T-cell (primary cell): ENCODE measurements at regions not wholly inside any gene's neighbourhood (a gene's known extent, or its start where the extent isn't known, plus 50 kb on each side); places are given as distances from the start of the nearest gene placed in this dataset.
A peak's percentile ranks its signal among the peaks of the same experiment; 100 is the strongest.

Experiments
- ATAC-seq, 4 experiments: fragments of 200-7000 bp in 3 of 4; fragments of 150-1000 bp in 1 of 4; cut with Tn5 transposase; replicated peaks in 1 of 4; 1 replicate in 3 of 4; 2 replicates in 1 of 4; pipeline ENCODE4 v1.10.0; 2021; ENCODE audit warnings: moderate library complexity in 3 of 4, mild to moderate bottlenecking in 2 of 4, moderate number of reproducible peaks in 1 of 4
- CTCF ChIA-PET, 2 donors: fragments of 300-600 bp; sonication (Branson Sonifier 250); formaldehyde crosslinking; loops; one replicate each; lab custom pipeline; 2022; ENCODE audit warnings: antibody characterized with exemption in 2 of 2; lab: Charles Lee
- POLR2A ChIA-PET, 2 donors: fragments of 300-600 bp; sonication (Branson Sonifier 250); formaldehyde crosslinking; loops; one replicate each; lab custom pipeline; 2022; ENCODE audit warnings: antibody characterized with exemption in 2 of 2; lab: Charles Lee
- DNase-seq, 35 experiments: peaks; one replicate each; pipeline versions ENCODE4 v3.0.0 to v3.0.0-alpha.2; 2013 to 2023
- H3K27ac ChIP-seq: one replicate; pipeline ENCODE4 v1.5.1; 2013; ENCODE audit warnings: low read length
- H3K27me3 ChIP-seq, 2 experiments: replicated peaks in 1 of 2; 1 replicate in 1 of 2; 2 replicates in 1 of 2; pipeline versions ENCODE4 v1.6.1 to v1.7.0; 2013; ENCODE audit warnings: low read length in 1 of 2, mixed read lengths in 1 of 2; ENCODE audit not compliant: control insufficient read depth in 2 of 2, insufficient read depth in 2 of 2; ENCODE audit errors: extremely low read depth in 1 of 2
- H3K36me3 ChIP-seq, 2 donors: 1 replicate in 1 of 2; 2 replicates in 1 of 2; pipeline versions ENCODE4 v1.6.1 to v1.7.0; 2013; ENCODE audit warnings: low read length in 1 of 2; ENCODE audit not compliant: control insufficient read depth in 2 of 2, insufficient read depth in 1 of 2; ENCODE audit errors: extremely low read depth in 1 of 2
- H3K4me1 ChIP-seq, 2 experiments: 1 replicate in 1 of 2; 2 replicates in 1 of 2; pipeline versions ENCODE4 v1.6.1 to v1.7.0; 2013; ENCODE audit warnings: low read length in 2 of 2, mixed read lengths in 1 of 2; ENCODE audit not compliant: insufficient read depth in 2 of 2, control insufficient read depth in 1 of 2; ENCODE audit errors: extremely low read depth in 1 of 2
- H3K4me3 ChIP-seq, 2 donors: 1 replicate in 1 of 2; 2 replicates in 1 of 2; pipeline versions ENCODE4 v1.5.1 to v1.7.0; 2013; ENCODE audit warnings: mild to moderate bottlenecking in 2 of 2, low read length in 1 of 2, moderate library complexity in 1 of 2; ENCODE audit not compliant: control insufficient read depth in 1 of 2; ENCODE audit errors: extremely low read depth in 1 of 2
- H3K9me3 ChIP-seq: 2 replicates; pipeline ENCODE4 v1.7.0; 2013
- H3K27ac Mint-ChIP-seq, 2 donors: one replicate each; pipeline ENCODE4 v1.8.0; 2020 to 2021; ENCODE audit warnings: mild to moderate bottlenecking in 2 of 2, mixed read lengths in 2 of 2
- H3K27me3 Mint-ChIP-seq, 2 donors: one replicate each; pipeline ENCODE4 v1.8.0; 2021 to 2022; ENCODE audit warnings: mixed read lengths in 2 of 2
- H3K36me3 Mint-ChIP-seq: one replicate; pipeline ENCODE4 v1.8.0; 2021; ENCODE audit warnings: mixed read lengths
- H3K4me1 Mint-ChIP-seq, 3 donors: one replicate each; pipeline ENCODE4 v1.8.0; 2020 to 2022; ENCODE audit warnings: mixed read lengths in 3 of 3, mild to moderate bottlenecking in 1 of 3
- H3K4me3 Mint-ChIP-seq, 3 donors: one replicate each; pipeline ENCODE4 v1.8.0; 2020 to 2022; ENCODE audit warnings: mild to moderate bottlenecking in 3 of 3, mixed read lengths in 3 of 3, moderate library complexity in 3 of 3
- H3K9me3 Mint-ChIP-seq, 3 donors: one replicate each; pipeline ENCODE4 v1.8.0; 2020 to 2022; ENCODE audit warnings: mixed read lengths in 3 of 3
- WGBS: methylation state at CpG from one replicate; pipeline ENCODE4 v1.1.5; 2013; ENCODE audit warnings: missing lambda C conversion rate; ENCODE audit not compliant: insufficient coverage; 5-methylcytosine and 5-hydroxymethylcytosine counted together

- ATAC-seq (no peak), DNase-seq (no peak)
- Histone ChIP-seq H3K4me3 (no peak overlapping the region), H3K27ac (no peak overlapping the region), H3K4me1 (peaks cover 21 to 23% of the 10 kb centered on the region in 2 experiments), H3K27me3 (peaks cover 0 to 4% of the 10 kb centered on the region in 2 experiments), H3K9me3 (no peaks in the 10 kb centered on the region), H3K36me3 (no peaks in the 10 kb centered on the region)
- H3K36me3 Mint-ChIP-seq: no peaks in the 10 kb centered on the region
- H3K4me1 Mint-ChIP-seq: peaks cover 23 to 27% (median 25%) of the 10 kb centered on the region in 3 donors
- no peak overlapping the region for H3K27ac Mint-ChIP-seq
- POLR2A ChIA-PET: interaction anchor here in 1 of 2 donors (0.6 kb wide), 1 partner anchor 21 kb away, joined by 3 read pairs; no protein-coding TSS in a partner anchor
- no CpG with 5 or more reads among the region's 1 CpG for WGBS
- no peaks in the 10 kb centered on the region for H3K9me3 Mint-ChIP-seq
- no peak overlapping the region for H3K4me3 Mint-ChIP-seq
- H3K27me3 Mint-ChIP-seq: no peaks in the 10 kb centered on the region
- CTCF ChIA-PET: no interaction called here
Observed at GRCh38 chr3:72313308-72313707, 528.4 kb upstream of the PROK2 start.

GRCh38 chr3:72312339-72312738 lies 527.4 kb upstream of the PROK2 start:
- CTCF ChIA-PET: no interaction called here
- Mint-ChIP-seq H3K9me3 (no peaks in the 10 kb centered on the region), H3K27ac (no peak overlapping the region), H3K27me3 (no peaks in the 10 kb centered on the region), H3K4me1 (peaks cover 23 to 27% (median 25%) of the 10 kb centered on the region in 3 donors), H3K36me3 (no peaks in the 10 kb centered on the region), H3K4me3 (no peak overlapping the region)
- H3K27me3 ChIP-seq: peaks cover 0 to 4% of the 10 kb centered on the region in 2 experiments
- no peaks in the 10 kb centered on the region for H3K9me3 ChIP-seq
- DNase-seq (no peak), ATAC-seq (no peak)
- peaks cover 21 to 23% of the 10 kb centered on the region in 2 experiments for H3K4me1 ChIP-seq
- POLR2A ChIA-PET: interaction anchor here in 1 of 2 donors (0.6 kb wide), 1 partner anchor 109 kb away, joined by 3 read pairs; no protein-coding TSS in a partner anchor
- no peak overlapping the region for H3K4me3 ChIP-seq
- WGBS: no CpG with 5 or more reads among the region's 6 CpGs
- H3K27ac ChIP-seq: no peak overlapping the region
- no peaks in the 10 kb centered on the region for H3K36me3 ChIP-seq

- peak overlapping the region; percentile 51 for H3K27ac ChIP-seq
- no peaks in the 10 kb centered on the region for H3K36me3 ChIP-seq
- 100% methylated on average over 3 of the region's 7 CpGs for WGBS
- H3K27me3 Mint-ChIP-seq: no peaks in the 10 kb centered on the region
- DNase-seq: no peak
- no peaks in the 10 kb centered on the region for H3K36me3 Mint-ChIP-seq
- H3K9me3 Mint-ChIP-seq: no peaks in the 10 kb centered on the region
- peak overlapping the region in 1 of 3 donors; percentile 72 for H3K4me3 Mint-ChIP-seq
- peaks cover 21 to 23% of the 10 kb centered on the region in 2 experiments for H3K4me1 ChIP-seq
- H3K4me1 Mint-ChIP-seq: peaks cover 23 to 27% (median 25%) of the 10 kb centered on the region in 3 donors
- H3K27me3 ChIP-seq: peaks cover 0 to 9% of the 10 kb centered on the region in 2 experiments
- ATAC-seq: no peak
- POLR2A ChIA-PET: interaction anchor here in 1 of 2 donors (0.6 kb wide), 1 partner anchor 428 kb away, joined by 6 read pairs; no protein-coding TSS in a partner anchor
- no peak overlapping the region for H3K4me3 ChIP-seq
- H3K27ac Mint-ChIP-seq: peak overlapping the region in 1 of 2 donors; percentile 43
- CTCF ChIA-PET: no interaction called here
- H3K9me3 ChIP-seq: no peaks in the 10 kb centered on the region
Observed at GRCh38 chr3:72311425-72311824, 526.5 kb upstream of the PROK2 start.

- H3K4me1 ChIP-seq: peaks cover 21 to 23% of the 10 kb centered on the region in 2 experiments
- Mint-ChIP-seq H3K27me3 (no peaks in the 10 kb centered on the region), H3K36me3 (no peaks in the 10 kb centered on the region), H3K4me3 (peak overlapping the region; percentile 50 to 72 (median 63)), H3K4me1 (peaks cover 23 to 27% (median 25%) of the 10 kb centered on the region in 3 donors), H3K9me3 (no peaks in the 10 kb centered on the region), H3K27ac (peak overlapping the region; percentile 92 to 93)
- ATAC-seq (peak; percentile 70 to 82 (median 76)), DNase-seq (peak in 19 of 35 experiments; percentile 2 to 42 (median 11))
- peaks cover 0 to 9% of the 10 kb centered on the region in 2 experiments for H3K27me3 ChIP-seq
- ChIA-PET CTCF (no interaction called here), POLR2A (interaction anchor here in 1 of 2 donors (0.6 kb wide), 1 partner anchor 428 kb away, joined by 6 read pairs; no protein-coding TSS in a partner anchor)
- peak overlapping the region; percentile 51 for H3K27ac ChIP-seq
- 33% methylated on average over 11 of the region's 20 CpGs for WGBS
- no peak overlapping the region for H3K4me3 ChIP-seq
- no peaks in the 10 kb centered on the region for H3K36me3 ChIP-seq
- H3K9me3 ChIP-seq: no peaks in the 10 kb centered on the region
Observed at GRCh38 chr3:72310419-72311380, 525.8 kb upstream of the PROK2 start.

- Histone ChIP-seq H3K4me1 (peaks cover 21 to 23% of the 10 kb centered on the region in 2 experiments), H3K27me3 (peaks cover 0 to 9% of the 10 kb centered on the region in 2 experiments), H3K27ac (peak overlapping the region; percentile 51), H3K36me3 (no peaks in the 10 kb centered on the region), H3K9me3 (no peaks in the 10 kb centered on the region), H3K4me3 (no peak overlapping the region)
- Mint-ChIP-seq H3K4me1 (peaks cover 23 to 27% (median 25%) of the 10 kb centered on the region in 3 donors), H3K4me3 (peak overlapping the region in 1 of 3 donors; percentile 72), H3K27ac (peak overlapping the region; percentile 92 to 93), H3K9me3 (no peaks in the 10 kb centered on the region), H3K27me3 (no peaks in the 10 kb centered on the region), H3K36me3 (no peaks in the 10 kb centered on the region)
- ChIA-PET CTCF (no interaction called here), POLR2A (interaction anchor here in 1 of 2 donors (0.5 kb wide), 1 partner anchor 57 kb away, joined by 5 read pairs; no protein-coding TSS in a partner anchor)
- ATAC-seq (peak in 2 of 4 experiments; percentile 6 to 26), DNase-seq (peak in 1 of 35 experiments; percentile 8)
- WGBS: 79% methylated on average over 5 of the region's 11 CpGs
Observed at GRCh38 chr3:72309661-72310418, 524.9 kb upstream of the PROK2 start.

- WGBS: 100% methylated on average over 2 of the region's 2 CpGs
- Mint-ChIP-seq H3K27me3 (no peaks in the 10 kb centered on the region), H3K36me3 (no peaks in the 10 kb centered on the region), H3K4me1 (peaks cover 23 to 27% (median 25%) of the 10 kb centered on the region in 3 donors), H3K27ac (peak overlapping the region; percentile 37 to 68), H3K9me3 (no peaks in the 10 kb centered on the region), H3K4me3 (no peak overlapping the region)
- ATAC-seq: no peak
- H3K27me3 ChIP-seq: peaks cover 0 to 10% of the 10 kb centered on the region in 2 experiments
- no peaks in the 10 kb centered on the region for H3K36me3 ChIP-seq
- H3K27ac ChIP-seq: no peak overlapping the region
- H3K4me3 ChIP-seq: no peak overlapping the region
- H3K4me1 ChIP-seq: peaks cover 21 to 23% of the 10 kb centered on the region in 2 experiments
- ChIA-PET CTCF (no interaction called here), POLR2A (no interaction called here)
- no peaks in the 10 kb centered on the region for H3K9me3 ChIP-seq
- DNase-seq: no peak
Observed at GRCh38 chr3:72308641-72309040, 523.7 kb upstream of the PROK2 start.
